Cardiac fibroblast (primary cell): ENCODE measurements at regions not wholly inside any gene's neighbourhood (a gene's known extent, or its start where the extent isn't known, plus 50 kb on each side); places are given as distances from the start of the nearest gene placed in this dataset.

Source experiments
- DNase-seq, 2 donors: peaks; one replicate each; pipeline versions ENCODE4 v3.0.0 to v3.0.0-alpha.2; 2010; ENCODE audit warnings: low read depth in 2 of 2
- H3K4me3 ChIP-seq, 2 donors: replicated peaks in 1 of 2; 1 replicate in 1 of 2; 2 replicates in 1 of 2; pipeline ENCODE4 v1.5.1; 2011; ENCODE audit warnings: low read depth in 2 of 2, low read length in 2 of 2, mild to moderate bottlenecking in 2 of 2, moderate library complexity in 1 of 2
- CTCF ChIP-seq: IDR thresholded peaks from one replicate; pipeline ENCODE4 v1.5.1; 2011; ENCODE audit warnings: low read depth, mild to moderate bottlenecking, low read length, inconsistent platforms

GRCh38 chr4:71275004-71275403 lies 63.8 kb upstream of the SLC4A4 start:
- no peak for DNase-seq
- no peak for TF ChIP-seq CTCF
- no peak overlapping the region for H3K4me3 ChIP-seq

- no peak overlapping the region for H3K4me3 ChIP-seq
- TF ChIP-seq CTCF = no peak
- no peak for DNase-seq
Measured at GRCh38 chr4:71275570-71275969, 63.2 kb upstream of the SLC4A4 start.

- TF ChIP-seq CTCF = no peak
- no peak overlapping the region for H3K4me3 ChIP-seq
- no peak for DNase-seq
Measured at GRCh38 chr4:71277353-71277752, 61.5 kb upstream of the SLC4A4 start.

GRCh38 chr4:71283642-71284257 lies 55.1 kb upstream of the SLC4A4 start:
- H3K4me3 ChIP-seq = no peak overlapping the region
- no peak for TF ChIP-seq CTCF
- no peak for DNase-seq

- no peak for TF ChIP-seq CTCF
- DNase-seq = peak in 1 of 2 donors; percentile 11
Measured at GRCh38 chr4:71287305-71287704, 51.5 kb upstream of the SLC4A4 start.

GRCh38 chr4:71288875-71289274 lies 49.9 kb upstream of the SLC4A4 start:
- H3K4me3 ChIP-seq = no peak overlapping the region
- TF ChIP-seq CTCF = no peak
- DNase-seq = no peak

More at GRCh38 chr4:71287305-71287704, 51.5 kb upstream of the SLC4A4 start:
- H3K4me3 ChIP-seq = no peak overlapping the region
